OCI-LY7 (cell line): ENCODE measurements at regions not wholly inside any gene's neighbourhood (a gene's known extent, or its start where the extent isn't known, plus 50 kb on each side); places are given as distances from the start of the nearest gene placed in this dataset.

ENCODE experiments used
- CTCF ChIP-seq: fragments of 200-600 bp; sonication (generic); conservative IDR thresholded peaks from 2 replicates; pipeline ENCODE4 v1.5.1; 2014; ENCODE audit warnings: mild to moderate bottlenecking, antibody characterized with exemption, low read length, moderate library complexity, mixed read lengths
- EZH2phosphoT487 ChIP-seq: fragments of 200-600 bp; sonication (generic); IDR thresholded peaks from 2 replicates; pipeline ENCODE4 v1.6.1; 2018; ENCODE audit warnings: low read depth, borderline replicate concordance, mild to moderate bottlenecking, mixed run types, antibody characterized with exemption, low read length, moderate library complexity, mixed read lengths

GRCh38 chr14:86570371-86570770, 1040.4 kb downstream of the FLRT2 start:
- TF ChIP-seq EZH2phosphoT487 = no peak
- no peak for TF ChIP-seq CTCF
